ENCODE measurements at regions not wholly inside any gene's neighbourhood (a gene's known extent, or its start where the extent isn't known, plus 50 kb on each side); places are given as distances from the start of the nearest gene placed in this dataset.

DNA sequence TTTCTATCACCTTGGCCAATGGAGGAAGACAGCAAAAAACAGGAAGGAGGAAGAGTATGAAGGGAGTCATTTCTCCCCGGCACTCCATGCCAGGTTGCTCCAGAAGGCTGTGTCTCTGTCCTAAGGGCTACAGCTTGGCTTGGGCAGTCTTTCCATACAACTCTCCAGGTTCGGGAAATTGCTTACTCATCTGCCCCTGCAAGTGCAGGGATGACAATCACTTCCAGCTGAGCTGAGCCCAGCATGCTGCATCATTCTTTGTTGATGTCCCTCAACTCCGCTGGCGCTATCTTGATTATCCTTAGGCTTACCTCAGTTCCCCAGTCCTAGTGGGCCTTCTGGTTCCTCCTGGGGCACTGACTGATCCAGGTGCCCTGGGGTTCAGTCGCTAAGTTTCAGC, 86.9 kb upstream of the COPS8 start:
- DNase-seq (ENCODE audit: extremely low read depth in 1 of 4, low spot score in 3 of 4) (no peak), ATAC-seq (no peak), FAIRE-seq (no peak)
- intact Hi-C loops (cut with micrococcal nuclease), result no loop called here
- no peak for TF ChIP-seq ZBTB17 (CRISPR knock-in tag; IDR thresholded peaks at IDR 0.05)
- TF ChIP-seq C11orf30 (IDR thresholded peaks at IDR 0.05; ENCODE audit: low read depth), result peak; percentile 27; the same call in 1 of the 2 replicates
- TF ChIP-seq, protein P1, sequence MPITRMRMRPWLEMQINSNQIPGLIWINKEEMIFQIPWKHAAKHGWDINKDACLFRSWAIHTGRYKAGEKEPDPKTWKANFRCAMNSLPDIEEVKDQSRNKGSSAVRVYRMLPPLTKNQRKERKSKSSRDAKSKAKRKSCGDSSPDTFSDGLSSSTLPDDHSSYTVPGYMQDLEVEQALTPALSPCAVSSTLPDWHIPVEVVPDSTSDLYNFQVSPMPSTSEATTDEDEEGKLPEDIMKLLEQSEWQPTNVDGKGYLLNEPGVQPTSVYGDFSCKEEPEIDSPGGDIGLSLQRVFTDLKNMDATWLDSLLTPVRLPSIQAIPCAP (CRISPR knock-in tag; IDR thresholded peaks at IDR 0.05; ENCODE audit: borderline replicate concordance), result no peak
- no peak for TF ChIP-seq TBP (optimal IDR thresholded peaks at IDR 0.05; ENCODE audit: low read depth, low read length)
- CTCF ChIA-PET (ENCODE audit: low intra/inter-chr PET ratio), result no interaction called here
- no peaks in the 10 kb centered on the region for H3K9me1 ChIP-seq (ENCODE audit: control insufficient read depth, insufficient read depth, low read length)
- in situ Hi-C loops (cut with MboI), result no loop called here
- POLR2A ChIA-PET, result interaction anchor here (1.0 kb wide), 1 partner anchor 26 kb away, joined by 3 read pairs; no protein-coding TSS in a partner anchor
- H3K4me1 ChIP-seq (replicated peaks in 1 of 2; ENCODE audit: control insufficient read depth in 2 of 2, insufficient read depth in 2 of 2, low read length in 2 of 2), result no peaks in the 10 kb centered on the region
- H3K4me3 ChIP-seq, result no peak overlapping the region
- no TSS peak for BruUV-seq (replicated peaks)
- H3K36me3 ChIP-seq (ENCODE audit: control insufficient read depth, insufficient read depth, low read length), result no peaks in the 10 kb centered on the region
- H3K27me3 ChIP-seq (ENCODE audit: control insufficient read depth in 2 of 2, insufficient read depth in 2 of 2, low read length in 2 of 2), result peaks cover 0 to 5% of the 10 kb centered on the region in 2 experiments; a peak in 1 of 5 replicates
- H3K79me2 ChIP-seq (ENCODE audit: control insufficient read depth, insufficient read depth, low read length), result no peaks in the 10 kb centered on the region
- no peaks in the 10 kb centered on the region for H4K20me1 ChIP-seq (replicated peaks; ENCODE audit: control insufficient read depth, insufficient read depth, low read length)
- no peaks in the 10 kb centered on the region for H3K9me3 ChIP-seq (replicated peaks; ENCODE audit: control insufficient read depth, insufficient read depth, low read depth, low read length)
- H2AFZ ChIP-seq (ENCODE audit: low read depth, low read length), result no peak overlapping the region
- H3K27ac ChIP-seq (ENCODE audit: extremely low read depth, low read depth, low read length), result no peak overlapping the region
- no peak overlapping the region for H3K4me2 ChIP-seq (ENCODE audit: insufficient read depth, low read length)
- 0% methylated on average over 5 of the region's 5 CpGs for WGBS (ENCODE audit: insufficient coverage, low coverage, missing lambda C conversion rate)
- no peak overlapping the region for H3K9ac ChIP-seq (ENCODE audit: insufficient read depth in 1 of 2, low read depth in 2 of 2, low read length in 2 of 2)

DNA sequence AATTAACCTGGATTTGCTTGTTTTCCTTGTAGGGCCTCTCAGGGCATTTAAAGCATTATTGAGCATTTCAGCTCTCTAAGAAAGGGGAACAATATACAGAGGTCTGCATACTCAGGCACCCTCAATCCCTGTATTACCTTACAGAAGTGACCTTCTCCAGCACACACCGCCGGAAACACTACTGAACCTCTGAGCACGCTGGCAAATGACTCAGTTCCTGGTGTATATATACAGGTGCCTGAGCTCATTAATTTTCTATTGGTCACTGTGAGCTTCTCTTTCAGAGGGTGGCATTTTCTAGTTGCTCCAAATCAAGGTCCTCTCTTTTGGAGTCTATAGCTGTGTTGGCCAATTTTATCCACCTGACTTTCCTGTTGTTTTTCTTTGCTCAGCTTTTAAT, 85.2 kb upstream of the COPS8 start:
- WGBS (ENCODE audit: insufficient coverage, low coverage, missing lambda C conversion rate), result 0% methylated on average over 3 of the region's 3 CpGs
- no peak overlapping the region for H3K27ac ChIP-seq (ENCODE audit: extremely low read depth, low read depth, low read length)
- in situ Hi-C loops (cut with MboI) (no loop called here), intact Hi-C loops (cut with micrococcal nuclease) (no loop called here)
- H3K9ac ChIP-seq (ENCODE audit: insufficient read depth in 1 of 2, low read depth in 2 of 2, low read length in 2 of 2), result no peak overlapping the region
- no peaks in the 10 kb centered on the region for H3K36me3 ChIP-seq (ENCODE audit: control insufficient read depth, insufficient read depth, low read length)
- H3K79me2 ChIP-seq (ENCODE audit: control insufficient read depth, insufficient read depth, low read length), result no peaks in the 10 kb centered on the region
- H3K27me3 ChIP-seq (ENCODE audit: control insufficient read depth in 2 of 2, insufficient read depth in 2 of 2, low read length in 2 of 2), result peaks cover 2 to 15% of the 10 kb centered on the region in 2 experiments; a peak in 3 of 5 replicates
- no peak overlapping the region for H3K4me2 ChIP-seq (ENCODE audit: insufficient read depth, low read length)
- H4K20me1 ChIP-seq (replicated peaks; ENCODE audit: control insufficient read depth, insufficient read depth, low read length), result no peaks in the 10 kb centered on the region
- FAIRE-seq (no peak), DNase-seq (ENCODE audit: extremely low read depth in 1 of 4, low spot score in 3 of 4) (no peak), ATAC-seq (no peak)
- no peak overlapping the region for H3K4me3 ChIP-seq
- CTCF ChIA-PET (ENCODE audit: low intra/inter-chr PET ratio), result no interaction called here
- BruUV-seq (replicated peaks), result no TSS peak
- H3K9me1 ChIP-seq (ENCODE audit: control insufficient read depth, insufficient read depth, low read length), result no peaks in the 10 kb centered on the region
- no peaks in the 10 kb centered on the region for H3K9me3 ChIP-seq (replicated peaks; ENCODE audit: control insufficient read depth, insufficient read depth, low read depth, low read length)
- H2AFZ ChIP-seq (ENCODE audit: low read depth, low read length), result no peak overlapping the region
- POLR2A ChIA-PET, result no interaction called here
- no peaks in the 10 kb centered on the region for H3K4me1 ChIP-seq (replicated peaks in 1 of 2; ENCODE audit: control insufficient read depth in 2 of 2, insufficient read depth in 2 of 2, low read length in 2 of 2)
- TF ChIP-seq RB1 (IDR thresholded peaks at IDR 0.05; ENCODE audit: low read depth) (no peak), HDGF (IDR thresholded peaks at IDR 0.05) (no peak), TBL1XR1 (IDR thresholded peaks at IDR 0.05; ENCODE audit: low read length in 2 of 2) (no peak), CBFA2T3 (IDR thresholded peaks at IDR 0.05) (no peak), TCF7 (IDR thresholded peaks at IDR 0.05; ENCODE audit: borderline replicate concordance) (no peak), ASH1L (IDR thresholded peaks at IDR 0.05; ENCODE audit: borderline replicate concordance, low read depth, partially characterized antibody) (no peak), ZNF57 (CRISPR knock-in tag; IDR thresholded peaks at IDR 0.05) (no peak), DDX20 (tag; IDR thresholded peaks at IDR 0.05; ENCODE audit: low read depth) (no peak), YBX1 (IDR thresholded peaks at IDR 0.05) (no peak), ZNF699 (CRISPR knock-in tag; IDR thresholded peaks at IDR 0.05; ENCODE audit: insufficient replicate concordance) (no peak)
- TF ChIP-seq, protein P2, sequence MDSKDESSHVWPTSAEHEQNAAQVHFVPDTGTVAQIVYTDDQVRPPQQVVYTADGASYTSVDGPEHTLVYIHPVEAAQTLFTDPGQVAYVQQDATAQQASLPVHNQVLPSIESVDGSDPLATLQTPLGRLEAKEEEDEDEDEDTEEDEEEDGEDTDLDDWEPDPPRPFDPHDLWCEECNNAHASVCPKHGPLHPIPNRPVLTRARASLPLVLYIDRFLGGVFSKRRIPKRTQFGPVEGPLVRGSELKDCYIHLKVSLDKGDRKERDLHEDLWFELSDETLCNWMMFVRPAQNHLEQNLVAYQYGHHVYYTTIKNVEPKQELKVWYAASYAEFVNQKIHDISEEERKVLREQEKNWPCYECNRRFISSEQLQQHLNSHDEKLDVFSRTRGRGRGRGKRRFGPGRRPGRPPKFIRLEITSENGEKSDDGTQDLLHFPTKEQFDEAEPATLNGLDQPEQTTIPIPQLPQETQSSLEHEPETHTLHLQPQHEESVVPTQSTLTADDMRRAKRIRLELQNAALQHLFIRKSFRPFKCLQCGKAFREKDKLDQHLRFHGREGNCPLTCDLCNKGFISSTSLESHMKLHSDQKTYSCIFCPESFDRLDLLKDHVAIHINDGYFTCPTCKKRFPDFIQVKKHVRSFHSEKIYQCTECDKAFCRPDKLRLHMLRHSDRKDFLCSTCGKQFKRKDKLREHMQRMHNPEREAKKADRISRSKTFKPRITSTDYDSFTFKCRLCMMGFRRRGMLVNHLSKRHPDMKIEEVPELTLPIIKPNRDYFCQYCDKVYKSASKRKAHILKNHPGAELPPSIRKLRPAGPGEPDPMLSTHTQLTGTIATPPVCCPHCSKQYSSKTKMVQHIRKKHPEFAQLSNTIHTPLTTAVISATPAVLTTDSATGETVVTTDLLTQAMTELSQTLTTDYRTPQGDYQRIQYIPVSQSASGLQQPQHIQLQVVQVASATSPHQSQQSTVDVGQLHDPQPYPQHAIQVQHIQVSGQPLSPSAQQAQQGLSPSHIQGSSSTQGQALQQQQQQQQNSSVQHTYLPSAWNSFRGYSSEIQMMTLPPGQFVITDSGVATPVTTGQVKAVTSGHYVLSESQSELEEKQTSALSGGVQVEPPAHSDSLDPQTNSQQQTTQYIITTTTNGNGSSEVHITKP (IDR thresholded peaks at IDR 0.05; ENCODE audit: partially characterized antibody), result no peak

Data from K562 (cell line).